Stimulated activated CD4-positive, alpha-beta T cell treated with anti-CD3 and anti-CD28 coated beads, TNF-alpha, amount 100 ng/mL, for 4 hours (primary cell): ENCODE measurements at regions not wholly inside any gene's neighbourhood (a gene's known extent, or its start where the extent isn't known, plus 50 kb on each side); places are given as distances from the start of the nearest gene placed in this dataset.
"Not testable (repeated sequence)": the region's sequence is repeated elsewhere in the genome, so short reads cannot be mapped to it uniquely, and the experiment has no call there.

Experiments used
- DNase-seq, 3 experiments: peaks; one replicate each; pipeline ENCODE4 v3.0.0-alpha.2; 2020; ENCODE audit warnings: low read depth in 3 of 3

- DNase-seq, result no peak
Observed at GRCh38 chr5:74404574-74405508, 235.7 kb downstream of the ENC1 start.

- DNase-seq, result no peak
Observed at GRCh38 chr5:74403771-74404170, 236.8 kb downstream of the ENC1 start.

GRCh38 chr5:74402553-74402952, 238.0 kb downstream of the ENC1 start:
- no peak for DNase-seq

- no peak for DNase-seq
Observed at GRCh38 chr5:74401946-74402320, 238.6 kb downstream of the ENC1 start.

- DNase-seq, result no peak
Observed at GRCh38 chr5:74401281-74401945, 239.1 kb downstream of the ENC1 start.

GRCh38 chr5:74400067-74400466, 240.5 kb downstream of the ENC1 start:
- no peak for DNase-seq

GRCh38 chr5:74396913-74397622, 243.5 kb downstream of the ENC1 start:
- DNase-seq, result no peak

- DNase-seq, result no peak
Observed at GRCh38 chr5:74394916-74395880, 245.3 kb downstream of the ENC1 start.

- DNase-seq, result no peak
Observed at GRCh38 chr5:74394528-74394915, 246.0 kb downstream of the ENC1 start.

- DNase-seq, result no peak
Observed at GRCh38 chr5:74393943-74394342, 246.6 kb downstream of the ENC1 start.

- DNase-seq, result no peak
Observed at GRCh38 chr5:74392711-74393351, 247.7 kb downstream of the ENC1 start.

- DNase-seq, result no peak
Observed at GRCh38 chr5:74391410-74391809, 249.1 kb downstream of the ENC1 start.

- no peak for DNase-seq
Observed at GRCh38 chr5:74390822-74391221, 249.7 kb downstream of the ENC1 start.

- no peak for DNase-seq
Observed at GRCh38 chr5:74390306-74390637, 250.3 kb downstream of the ENC1 start.

- DNase-seq, result no peak
Observed at GRCh38 chr5:74389531-74390305, 250.8 kb downstream of the ENC1 start.

GRCh38 chr5:74388411-74388810, 252.1 kb downstream of the ENC1 start:
- DNase-seq, result not testable (repeated sequence)

GRCh38 chr5:74386571-74387334, 253.8 kb downstream of the ENC1 start:
- DNase-seq, result no peak

- no peak for DNase-seq
Observed at GRCh38 chr5:74384851-74385250, 255.7 kb downstream of the ENC1 start.

GRCh38 chr5:74382987-74383593, 257.4 kb downstream of the ENC1 start:
- DNase-seq, result no peak
